CD4-positive, alpha-beta T cell (primary cell): ENCODE measurements at regions not wholly inside any gene's neighbourhood (a gene's known extent, or its start where the extent isn't known, plus 50 kb on each side); places are given as distances from the start of the nearest gene placed in this dataset.

Experiments used
- ATAC-seq: fragments of 200-7000 bp; cut with Tn5 transposase; one replicate; pipeline ENCODE4 v1.10.0; 2022; ENCODE audit warnings: mild to moderate bottlenecking; ENCODE audit not compliant: poor library complexity
- CTCF ChIA-PET: fragments of 350-600 bp; sonication (Branson Sonifier 250); formaldehyde crosslinking; loops from one replicate; lab custom pipeline; 2021; ENCODE audit warnings: antibody characterized with exemption, inconsistent platforms; lab: Charles Lee
- POLR2A ChIA-PET: fragments of 350-600 bp; sonication (Branson Sonifier 250); formaldehyde crosslinking; loops from one replicate; lab custom pipeline; 2021; ENCODE audit warnings: antibody characterized with exemption, inconsistent platforms; lab: Charles Lee
- DNase-seq, 14 experiments: peaks; one replicate each; pipeline ENCODE4 v3.0.0-alpha.2; 2013 to 2020; ENCODE audit warnings: mixed read lengths in 2 of 14
- H3K27ac ChIP-seq, 2 donors: one replicate each; pipeline versions ENCODE4 v1.5.1 to v1.7.0; 2013; ENCODE audit warnings: low read length in 2 of 2, low read depth in 1 of 2, mild to moderate bottlenecking in 1 of 2
- H3K27me3 ChIP-seq, 2 experiments: 1 replicate in 1 of 2; 2 replicates in 1 of 2; pipeline versions ENCODE4 v1.6.1 to v1.7.0; 2013; ENCODE audit warnings: low read length in 2 of 2, control low read depth in 1 of 2, mild to moderate bottlenecking in 1 of 2, moderate library complexity in 1 of 2; ENCODE audit not compliant: insufficient read depth in 2 of 2, control insufficient read depth in 1 of 2
- H3K36me3 ChIP-seq: one replicate; pipeline ENCODE4 v1.6.1; 2013; ENCODE audit warnings: low read length, control low read depth; ENCODE audit not compliant: insufficient read depth
- H3K4me1 ChIP-seq: one replicate; pipeline ENCODE4 v1.6.1; 2013; ENCODE audit warnings: low read length, control low read depth; ENCODE audit not compliant: insufficient read depth
- H3K4me3 ChIP-seq: one replicate; pipeline ENCODE4 v1.5.1; 2013; ENCODE audit warnings: mild to moderate bottlenecking, low read length, moderate library complexity
- H3K9me3 ChIP-seq, 2 experiments: 1 replicate in 1 of 2; 2 replicates in 1 of 2; pipeline versions ENCODE4 v1.6.1 to v1.7.0; 2013; ENCODE audit warnings: low read length in 2 of 2, mild to moderate bottlenecking in 2 of 2, control low read depth in 1 of 2, moderate library complexity in 1 of 2; ENCODE audit not compliant: control insufficient read depth in 1 of 2, insufficient read depth in 1 of 2
- H3K27ac Mint-ChIP-seq: one replicate; pipeline ENCODE4 v1.8.0; 2020; ENCODE audit warnings: mixed read lengths
- H3K27me3 Mint-ChIP-seq: one replicate; pipeline ENCODE4 v1.8.0; 2021; ENCODE audit warnings: mixed read lengths
- H3K36me3 Mint-ChIP-seq: one replicate; pipeline ENCODE4 v1.8.0; 2021; ENCODE audit warnings: low read depth, mixed read lengths
- H3K4me1 Mint-ChIP-seq: one replicate; pipeline ENCODE4 v1.8.0; 2021; ENCODE audit warnings: low read depth, mixed read lengths
- H3K4me3 Mint-ChIP-seq: one replicate; pipeline ENCODE4 v1.8.0; 2020; ENCODE audit warnings: mild to moderate bottlenecking, mixed read lengths
- H3K9me3 Mint-ChIP-seq: one replicate; pipeline ENCODE4 v1.8.0; 2020; ENCODE audit warnings: mixed read lengths
- intact Hi-C, 2 experiments: fragments of 100-400 bp; cut with DNase I in 1 of 2; cut with micrococcal nuclease in 1 of 2; formaldehyde crosslinking; loops; one replicate each; pipeline versions ENCODE4 v1.15.1 to v1.9.0; 2023 to 2025; cut with DNase I, micrococcal nuclease
- TF ChIP-seq, protein P1 (sequence below): fragments of 200-600 bp; IDR thresholded peaks from one replicate; pipeline ENCODE4 v1.8.0; 2022; ENCODE audit warnings: antibody characterized with exemption, mild to moderate bottlenecking

DNA sequence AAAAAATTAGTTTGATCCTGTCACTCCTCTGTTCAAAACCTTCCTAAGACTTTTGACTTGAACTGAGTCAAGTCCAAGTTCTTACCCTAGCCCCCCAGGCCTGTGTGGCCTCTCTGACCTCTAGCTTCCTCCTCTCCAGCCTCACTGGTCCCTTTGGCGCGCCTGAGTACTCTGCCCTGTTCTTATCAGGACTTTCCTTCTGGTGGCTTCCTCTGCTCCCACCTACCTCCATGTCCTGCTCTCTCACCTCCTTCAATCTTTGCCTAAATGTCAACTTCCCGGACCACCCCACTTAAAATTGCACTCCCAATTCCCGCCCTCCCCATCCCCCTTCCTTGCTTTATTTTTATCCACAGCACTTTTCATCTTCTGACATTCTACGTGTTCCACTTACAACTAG, 526.1 kb upstream of the KLF4 start:
- ATAC-seq (no peak), DNase-seq (no peak)
- Histone ChIP-seq H3K9me3 (no peaks in the 10 kb centered on the region), H3K36me3 (no peaks in the 10 kb centered on the region), H3K4me1 (no peaks in the 10 kb centered on the region), H3K4me3 (no peak overlapping the region), H3K27ac (no peak overlapping the region), H3K27me3 (no peaks in the 10 kb centered on the region)
- POLR2A ChIA-PET = no interaction called here
- intact Hi-C loops = no loop called here
- Mint-ChIP-seq H3K27me3 (no peaks in the 10 kb centered on the region), H3K9me3 (peaks cover 10% of the 10 kb centered on the region), H3K36me3 (no peaks in the 10 kb centered on the region), H3K4me3 (no peak overlapping the region), H3K27ac (no peak overlapping the region), H3K4me1 (no peaks in the 10 kb centered on the region)
- CTCF ChIA-PET = no interaction called here
- TF ChIP-seq, protein P1, sequence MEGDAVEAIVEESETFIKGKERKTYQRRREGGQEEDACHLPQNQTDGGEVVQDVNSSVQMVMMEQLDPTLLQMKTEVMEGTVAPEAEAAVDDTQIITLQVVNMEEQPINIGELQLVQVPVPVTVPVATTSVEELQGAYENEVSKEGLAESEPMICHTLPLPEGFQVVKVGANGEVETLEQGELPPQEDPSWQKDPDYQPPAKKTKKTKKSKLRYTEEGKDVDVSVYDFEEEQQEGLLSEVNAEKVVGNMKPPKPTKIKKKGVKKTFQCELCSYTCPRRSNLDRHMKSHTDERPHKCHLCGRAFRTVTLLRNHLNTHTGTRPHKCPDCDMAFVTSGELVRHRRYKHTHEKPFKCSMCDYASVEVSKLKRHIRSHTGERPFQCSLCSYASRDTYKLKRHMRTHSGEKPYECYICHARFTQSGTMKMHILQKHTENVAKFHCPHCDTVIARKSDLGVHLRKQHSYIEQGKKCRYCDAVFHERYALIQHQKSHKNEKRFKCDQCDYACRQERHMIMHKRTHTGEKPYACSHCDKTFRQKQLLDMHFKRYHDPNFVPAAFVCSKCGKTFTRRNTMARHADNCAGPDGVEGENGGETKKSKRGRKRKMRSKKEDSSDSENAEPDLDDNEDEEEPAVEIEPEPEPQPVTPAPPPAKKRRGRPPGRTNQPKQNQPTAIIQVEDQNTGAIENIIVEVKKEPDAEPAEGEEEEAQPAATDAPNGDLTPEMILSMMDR = no peak

DNA sequence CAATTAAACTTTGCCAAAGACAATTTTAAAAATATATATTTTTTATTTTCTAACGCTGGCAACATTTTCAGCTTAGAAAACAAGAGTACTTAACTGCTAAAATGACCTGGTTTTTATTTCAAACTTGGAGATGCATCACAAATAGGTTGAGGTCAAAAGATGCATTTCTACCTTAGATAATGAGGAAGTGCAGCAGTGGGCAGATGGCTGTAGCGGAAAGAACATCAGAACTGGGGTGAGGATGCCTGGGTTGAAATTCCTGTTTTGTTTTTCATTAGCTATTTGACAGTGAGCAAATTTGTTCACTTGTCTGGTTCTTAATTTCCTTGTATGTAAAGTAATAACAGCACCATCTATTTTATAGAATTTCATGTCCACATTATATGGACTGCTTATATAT, 524.8 kb upstream of the KLF4 start:
- no peak overlapping the region for H3K27ac Mint-ChIP-seq
- no peaks in the 10 kb centered on the region for H3K27me3 ChIP-seq
- ATAC-seq = no peak

DNA sequence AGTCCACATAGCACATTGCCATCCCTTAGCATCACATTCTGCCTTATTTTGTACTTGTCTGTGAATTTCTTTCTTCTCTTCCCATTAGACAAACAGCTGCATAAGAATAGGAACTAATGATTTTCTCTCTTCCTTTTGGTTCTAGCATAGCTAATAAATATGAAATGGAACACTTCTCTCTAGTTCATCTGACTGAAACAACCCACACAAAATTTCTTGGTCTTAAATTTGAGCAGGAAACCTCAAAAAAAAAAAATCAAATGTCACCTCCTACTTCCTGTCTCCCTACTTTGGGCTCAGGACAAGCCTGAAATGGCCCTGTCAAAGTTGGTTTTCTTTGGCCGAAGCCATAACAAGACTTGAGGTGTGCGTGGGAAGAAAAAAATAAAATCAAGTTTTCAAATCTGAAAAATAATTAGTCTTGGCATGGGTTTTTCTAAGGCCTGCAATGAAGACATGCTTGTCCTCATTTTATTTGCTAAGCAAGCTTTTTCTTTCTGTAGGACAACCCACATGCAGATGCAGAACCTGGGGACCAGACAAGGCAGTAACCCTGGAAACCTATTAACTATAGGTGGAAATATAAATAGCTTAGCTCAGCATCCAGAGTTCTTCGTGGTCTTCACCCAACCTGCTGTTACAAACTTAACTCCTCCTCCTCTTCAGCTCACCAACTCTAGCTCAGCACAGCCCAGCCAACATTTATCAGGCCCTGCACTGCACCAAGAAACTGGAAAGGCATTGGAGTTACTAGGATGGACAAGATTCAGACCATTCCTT, 523.5 kb upstream of the KLF4 start:
- Histone ChIP-seq H3K4me3 (no peak overlapping the region), H3K36me3 (no peaks in the 10 kb centered on the region), H3K4me1 (no peaks in the 10 kb centered on the region), H3K27me3 (no peaks in the 10 kb centered on the region), H3K9me3 (peaks cover 0 to 4% of the 10 kb centered on the region in 2 experiments), H3K27ac (no peak overlapping the region)
- ATAC-seq = no peak
- TF ChIP-seq, protein P1 = no peak
- intact Hi-C loops = no loop called here
- POLR2A ChIA-PET = no interaction called here
- H3K4me1 Mint-ChIP-seq = no peaks in the 10 kb centered on the region
- H3K36me3 Mint-ChIP-seq = no peaks in the 10 kb centered on the region
- no peak for DNase-seq
- H3K9me3 Mint-ChIP-seq = peaks cover 3% of the 10 kb centered on the region
- H3K27me3 Mint-ChIP-seq = no peaks in the 10 kb centered on the region
- no peak overlapping the region for H3K27ac Mint-ChIP-seq
- no peak overlapping the region for H3K4me3 Mint-ChIP-seq
- CTCF ChIA-PET = no interaction called here

More for the DNA sequence above, 524.8 kb upstream of the KLF4 start:
- no peaks in the 10 kb centered on the region for H3K4me1 Mint-ChIP-seq
- CTCF ChIA-PET = no interaction called here
- no peaks in the 10 kb centered on the region for H3K36me3 Mint-ChIP-seq
- intact Hi-C loops = no loop called here
- Histone ChIP-seq H3K9me3 (peaks cover 0 to 1% of the 10 kb centered on the region in 2 experiments), H3K4me1 (no peaks in the 10 kb centered on the region), H3K36me3 (no peaks in the 10 kb centered on the region), H3K4me3 (no peak overlapping the region), H3K27ac (no peak overlapping the region)
- POLR2A ChIA-PET = no interaction called here
- TF ChIP-seq, protein P1 = no peak
- H3K4me3 Mint-ChIP-seq = no peak overlapping the region
- H3K27me3 Mint-ChIP-seq = no peaks in the 10 kb centered on the region
- no peak for DNase-seq
- H3K9me3 Mint-ChIP-seq = peaks cover 3% of the 10 kb centered on the region
